ENCODE measurements at regions not wholly inside any gene's neighbourhood (a gene's known extent, or its start where the extent isn't known, plus 50 kb on each side); places are given as distances from the start of the nearest gene placed in this dataset.

DNA sequence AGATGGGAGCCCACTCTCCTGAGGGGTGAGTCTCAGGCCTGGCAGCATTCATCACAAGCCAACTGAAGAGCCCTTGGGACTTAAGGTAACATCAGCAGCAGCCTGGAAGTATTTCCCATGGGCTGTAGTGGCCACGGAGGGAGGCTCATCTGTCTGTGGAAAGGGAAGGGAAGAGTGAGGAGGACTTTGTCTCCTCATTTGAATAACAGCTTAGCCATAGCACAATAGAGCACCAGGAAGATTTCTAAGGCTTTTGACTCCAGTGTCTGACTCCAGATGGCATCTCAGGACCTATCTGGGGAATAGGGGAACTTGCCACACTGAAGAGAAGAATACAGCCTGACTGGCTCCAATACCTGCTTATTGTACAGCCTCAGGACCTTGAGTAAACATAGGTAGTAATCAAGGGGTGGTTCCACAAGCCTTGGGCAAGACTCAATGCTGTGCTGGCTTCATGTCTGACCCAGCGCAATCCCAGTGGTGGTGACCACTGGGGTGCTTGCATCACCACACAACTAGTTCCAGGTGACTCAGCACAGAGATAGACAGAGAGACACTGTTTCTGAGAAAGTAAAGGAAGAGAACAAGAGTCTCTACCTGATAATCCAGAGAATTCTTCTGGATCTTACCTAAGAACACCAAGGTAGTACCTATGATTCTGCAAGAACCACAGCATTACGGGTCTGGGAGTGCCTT is 510.5 kb upstream of the CCDC179 start:
- no peaks in the 10 kb centered on the region for H3K4me1 ChIP-seq
- no peak overlapping the region for H3K27ac ChIP-seq
- WGBS: 85% methylated on average over 3 of the region's 3 CpGs
- TF ChIP-seq, protein P1, sequence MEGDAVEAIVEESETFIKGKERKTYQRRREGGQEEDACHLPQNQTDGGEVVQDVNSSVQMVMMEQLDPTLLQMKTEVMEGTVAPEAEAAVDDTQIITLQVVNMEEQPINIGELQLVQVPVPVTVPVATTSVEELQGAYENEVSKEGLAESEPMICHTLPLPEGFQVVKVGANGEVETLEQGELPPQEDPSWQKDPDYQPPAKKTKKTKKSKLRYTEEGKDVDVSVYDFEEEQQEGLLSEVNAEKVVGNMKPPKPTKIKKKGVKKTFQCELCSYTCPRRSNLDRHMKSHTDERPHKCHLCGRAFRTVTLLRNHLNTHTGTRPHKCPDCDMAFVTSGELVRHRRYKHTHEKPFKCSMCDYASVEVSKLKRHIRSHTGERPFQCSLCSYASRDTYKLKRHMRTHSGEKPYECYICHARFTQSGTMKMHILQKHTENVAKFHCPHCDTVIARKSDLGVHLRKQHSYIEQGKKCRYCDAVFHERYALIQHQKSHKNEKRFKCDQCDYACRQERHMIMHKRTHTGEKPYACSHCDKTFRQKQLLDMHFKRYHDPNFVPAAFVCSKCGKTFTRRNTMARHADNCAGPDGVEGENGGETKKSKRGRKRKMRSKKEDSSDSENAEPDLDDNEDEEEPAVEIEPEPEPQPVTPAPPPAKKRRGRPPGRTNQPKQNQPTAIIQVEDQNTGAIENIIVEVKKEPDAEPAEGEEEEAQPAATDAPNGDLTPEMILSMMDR (IDR thresholded peaks at IDR 0.05): no peak
- TF ChIP-seq POLR2AphosphoS5 (IDR thresholded peaks at IDR 0.05): no peak
- TF ChIP-seq POLR2A (IDR thresholded peaks at IDR 0.05): no peak
- TF ChIP-seq EP300 (IDR thresholded peaks at IDR 0.05): no peak
- H3K4me3 ChIP-seq: no peak overlapping the region
- no peaks in the 10 kb centered on the region for H3K9me3 ChIP-seq
- no peaks in the 10 kb centered on the region for H3K27me3 ChIP-seq
- DNase-seq (ENCODE audit: low spot score in 2 of 2): no peak
- no peaks in the 10 kb centered on the region for H3K36me3 ChIP-seq

DNA sequence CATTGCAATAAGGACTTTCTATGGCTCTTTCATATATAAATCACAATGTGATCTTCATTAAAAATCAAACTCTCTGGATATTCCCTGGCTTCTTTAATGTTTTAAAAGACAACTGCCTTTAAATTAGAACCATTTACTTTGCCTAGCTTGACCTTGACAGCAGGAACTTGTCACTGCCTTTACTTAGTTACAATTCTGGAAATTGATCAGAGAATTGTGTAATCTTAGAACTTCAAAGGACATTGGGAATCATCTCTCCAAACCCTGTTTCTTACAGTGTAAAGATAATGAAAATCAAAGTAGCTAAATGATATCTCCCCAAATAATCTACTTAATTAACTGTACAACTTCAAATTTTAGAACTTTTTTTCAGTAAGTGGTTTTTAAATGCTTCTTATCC is 517.6 kb upstream of the CCDC179 start:
- Histone ChIP-seq H3K4me1 (no peaks in the 10 kb centered on the region), H3K27ac (no peak overlapping the region), H3K4me3 (no peak overlapping the region), H3K9me3 (no peaks in the 10 kb centered on the region), H3K36me3 (no peaks in the 10 kb centered on the region), H3K27me3 (no peaks in the 10 kb centered on the region)
- TF ChIP-seq POLR2AphosphoS5 (IDR thresholded peaks at IDR 0.05) (no peak), EP300 (IDR thresholded peaks at IDR 0.05) (no peak), POLR2A (IDR thresholded peaks at IDR 0.05) (no peak)
- TF ChIP-seq, protein P1 (IDR thresholded peaks at IDR 0.05): no peak
- no peak for DNase-seq (ENCODE audit: low spot score in 2 of 2)

DNA sequence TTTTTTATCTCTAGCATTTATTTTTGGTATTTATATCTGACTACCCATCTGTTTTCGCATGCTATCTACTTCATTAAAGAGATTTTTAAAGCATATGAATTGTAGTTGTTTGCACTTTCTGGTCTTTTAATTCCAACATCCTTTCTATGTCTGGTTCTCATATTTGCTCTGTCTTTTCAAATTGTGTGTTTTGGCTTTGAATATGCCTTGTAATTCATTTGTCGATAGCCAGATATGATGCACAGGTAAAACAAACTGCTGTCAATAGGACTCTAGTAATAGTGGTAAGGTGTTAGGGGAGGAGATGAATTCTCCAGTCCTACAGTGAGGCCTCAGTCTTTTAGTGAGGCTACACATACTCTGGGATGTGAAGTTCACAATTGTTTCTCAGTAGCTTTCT is 530.8 kb upstream of the CCDC179 start:
- DNase-seq (ENCODE audit: low spot score in 2 of 2): no peak
- Histone ChIP-seq H3K4me1 (no peaks in the 10 kb centered on the region), H3K27ac (no peak overlapping the region), H3K9me3 (no peaks in the 10 kb centered on the region), H3K36me3 (no peaks in the 10 kb centered on the region), H3K4me3 (no peak overlapping the region), H3K27me3 (no peaks in the 10 kb centered on the region)
- WGBS: 93% methylated on average over 2 of the region's 2 CpGs
- TF ChIP-seq POLR2AphosphoS5 (IDR thresholded peaks at IDR 0.05) (no peak), POLR2A (IDR thresholded peaks at IDR 0.05) (no peak), EP300 (IDR thresholded peaks at IDR 0.05) (no peak)
- TF ChIP-seq, protein P1 (IDR thresholded peaks at IDR 0.05): no peak

DNA sequence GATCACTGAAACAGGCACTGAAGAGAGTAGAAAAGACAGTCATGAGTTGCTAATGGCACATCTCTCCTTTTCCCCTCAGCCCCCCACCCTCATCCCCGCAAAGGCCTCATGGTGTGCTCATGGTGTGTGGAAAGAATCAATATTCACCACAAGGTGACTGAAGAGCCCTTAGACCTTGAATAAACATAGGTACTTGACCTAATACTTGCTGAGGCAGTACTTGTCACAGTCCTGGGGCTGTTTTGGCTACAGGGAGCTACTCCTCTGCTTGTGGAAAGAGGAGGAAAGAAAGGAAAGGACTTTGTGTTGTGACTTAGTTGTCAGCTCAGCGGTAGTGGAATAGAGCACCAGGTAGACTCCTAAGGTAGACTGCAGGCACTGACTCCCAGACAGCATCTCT is 537.8 kb upstream of the CCDC179 start:
- H3K27ac ChIP-seq: no peak overlapping the region
- TF ChIP-seq, protein P1 (IDR thresholded peaks at IDR 0.05): no peak
- TF ChIP-seq POLR2A (IDR thresholded peaks at IDR 0.05) (no peak), POLR2AphosphoS5 (IDR thresholded peaks at IDR 0.05) (no peak), EP300 (IDR thresholded peaks at IDR 0.05) (no peak)
- 97% methylated on average over 2 of the region's 2 CpGs for WGBS
- no peaks in the 10 kb centered on the region for H3K36me3 ChIP-seq
- no peak overlapping the region for H3K4me3 ChIP-seq
- H3K4me1 ChIP-seq: no peaks in the 10 kb centered on the region
- DNase-seq (ENCODE audit: low spot score in 2 of 2): no peak
- no peaks in the 10 kb centered on the region for H3K27me3 ChIP-seq
- H3K9me3 ChIP-seq: no peaks in the 10 kb centered on the region

DNA sequence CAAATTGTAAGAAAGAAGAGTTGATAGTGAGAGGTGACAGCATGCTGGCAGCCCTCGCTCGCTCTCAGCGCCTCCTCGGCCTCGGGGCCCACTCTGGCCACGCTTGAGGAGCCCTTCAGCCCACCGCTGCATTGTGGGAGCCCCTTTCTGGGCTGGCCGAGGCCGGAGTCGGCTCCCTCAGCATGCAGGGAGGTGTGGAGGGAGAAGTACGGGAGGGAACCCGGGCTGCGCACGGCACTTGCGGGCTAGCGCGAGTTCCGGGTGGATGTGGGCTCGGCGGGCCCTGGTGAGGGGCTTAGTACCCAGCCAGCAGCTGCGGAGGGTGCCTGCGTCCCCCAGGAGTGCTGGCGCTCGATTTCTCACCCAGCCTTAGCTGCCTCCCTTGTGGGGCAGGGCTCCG is 539.7 kb upstream of the CCDC179 start:
- Histone ChIP-seq H3K27ac (no peak overlapping the region), H3K4me3 (no peak overlapping the region), H3K36me3 (no peaks in the 10 kb centered on the region), H3K4me1 (no peaks in the 10 kb centered on the region), H3K9me3 (peaks cover under 1% of the 10 kb centered on the region), H3K27me3 (no peaks in the 10 kb centered on the region)
- no peak for DNase-seq (ENCODE audit: low spot score in 2 of 2)
- TF ChIP-seq EP300 (IDR thresholded peaks at IDR 0.05) (no peak), POLR2A (IDR thresholded peaks at IDR 0.05) (no peak), POLR2AphosphoS5 (IDR thresholded peaks at IDR 0.05) (no peak)
- TF ChIP-seq, protein P1 (IDR thresholded peaks at IDR 0.05): no peak
- WGBS: 90% methylated on average over 23 of the region's 25 CpGs

All from suprapubic skin (tissue), 4 donors.